Tibial nerve (tissue), 4 donors: ENCODE measurements at regions not wholly inside any gene's neighbourhood (a gene's known extent, or its start where the extent isn't known, plus 50 kb on each side); places are given as distances from the start of the nearest gene placed in this dataset.

ENCODE experiments used
- EP300 ChIP-seq, 2 donors: sonication (generic); formaldehyde crosslinking; IDR thresholded peaks; one replicate each; pipeline ENCODE4 v1.6.1; 2017; ENCODE audit warnings: antibody characterized with exemption in 2 of 2, mild to moderate bottlenecking in 1 of 2
- POLR2A ChIP-seq, 2 donors: fragments of 450-650 bp; IDR thresholded peaks; one replicate each; pipeline ENCODE4 v1.6.1; 2017; ENCODE audit warnings: antibody characterized with exemption in 2 of 2, mild to moderate bottlenecking in 2 of 2, moderate library complexity in 2 of 2
- TF ChIP-seq, protein P1 (sequence below), 5 experiments: fragments of 200-600 bp in 3 of 5; fragments of 450-650 bp in 2 of 5; sonication (generic) in 3 of 5; IDR thresholded peaks; one replicate each; pipeline ENCODE4 v1.5.1; 2016 to 2019; ENCODE audit warnings: antibody characterized with exemption in 5 of 5, mild to moderate bottlenecking in 3 of 5, moderate library complexity in 2 of 5

DNA sequence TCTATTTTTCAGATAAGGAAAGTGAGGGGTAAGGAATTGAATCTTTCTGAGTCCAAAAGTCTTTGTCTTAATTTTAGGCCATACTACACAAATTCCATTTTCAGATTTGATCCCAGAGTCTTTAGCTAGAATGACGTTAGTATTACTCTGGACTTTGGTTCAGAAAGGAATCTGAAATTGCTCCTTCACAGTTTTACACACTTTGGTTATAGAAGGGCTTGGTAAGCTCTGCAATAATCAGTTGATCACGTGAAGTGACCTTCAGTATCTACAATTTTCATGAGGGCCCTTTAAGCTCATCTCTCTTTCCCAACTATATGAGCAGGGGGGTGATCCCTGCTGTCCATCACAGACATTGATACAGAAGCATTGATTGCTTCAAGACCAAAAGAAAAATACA is 103.4 kb upstream of the ESRRG start:
- TF ChIP-seq, protein P1, sequence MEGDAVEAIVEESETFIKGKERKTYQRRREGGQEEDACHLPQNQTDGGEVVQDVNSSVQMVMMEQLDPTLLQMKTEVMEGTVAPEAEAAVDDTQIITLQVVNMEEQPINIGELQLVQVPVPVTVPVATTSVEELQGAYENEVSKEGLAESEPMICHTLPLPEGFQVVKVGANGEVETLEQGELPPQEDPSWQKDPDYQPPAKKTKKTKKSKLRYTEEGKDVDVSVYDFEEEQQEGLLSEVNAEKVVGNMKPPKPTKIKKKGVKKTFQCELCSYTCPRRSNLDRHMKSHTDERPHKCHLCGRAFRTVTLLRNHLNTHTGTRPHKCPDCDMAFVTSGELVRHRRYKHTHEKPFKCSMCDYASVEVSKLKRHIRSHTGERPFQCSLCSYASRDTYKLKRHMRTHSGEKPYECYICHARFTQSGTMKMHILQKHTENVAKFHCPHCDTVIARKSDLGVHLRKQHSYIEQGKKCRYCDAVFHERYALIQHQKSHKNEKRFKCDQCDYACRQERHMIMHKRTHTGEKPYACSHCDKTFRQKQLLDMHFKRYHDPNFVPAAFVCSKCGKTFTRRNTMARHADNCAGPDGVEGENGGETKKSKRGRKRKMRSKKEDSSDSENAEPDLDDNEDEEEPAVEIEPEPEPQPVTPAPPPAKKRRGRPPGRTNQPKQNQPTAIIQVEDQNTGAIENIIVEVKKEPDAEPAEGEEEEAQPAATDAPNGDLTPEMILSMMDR (IDR thresholded peaks at IDR 0.05), result no peak
- no peak for TF ChIP-seq POLR2A (IDR thresholded peaks at IDR 0.05)
- no peak for TF ChIP-seq EP300 (IDR thresholded peaks at IDR 0.05)
